RWPE2 (cell line): ENCODE measurements at regions not wholly inside any gene's neighbourhood (a gene's known extent, or its start where the extent isn't known, plus 50 kb on each side); places are given as distances from the start of the nearest gene placed in this dataset.

Source experiments
- ATAC-seq: fragments of 200-7000 bp; cut with Tn5 transposase; 3 replicates; pipeline ENCODE4 v1.9.1; 2021; ENCODE audit warnings: low read depth
- DNase-seq: peaks from one replicate; pipeline ENCODE4 v3.0.0-alpha.2; 2020; ENCODE audit warnings: low spot score
- H3K27ac ChIP-seq: fragments of 450-650 bp; 2 replicates; pipeline ENCODE4 v1.5.1; 2017; ENCODE audit warnings: mild to moderate bottlenecking; ENCODE audit not compliant: poor library complexity, severe bottlenecking
- H3K27me3 ChIP-seq: fragments of 250-450 bp; sonication (Bioruptor Pico); 2 replicates; pipeline ENCODE4 v1.5.1; 2021; ENCODE audit warnings: mild to moderate bottlenecking, moderate library complexity; ENCODE audit not compliant: insufficient read depth, poor library complexity, severe bottlenecking
- H3K36me3 ChIP-seq: fragments of 250-450 bp; sonication (Bioruptor Pico); 2 replicates; pipeline ENCODE4 v1.5.1; 2020; ENCODE audit warnings: low read depth, mild to moderate bottlenecking, moderate library complexity
- H3K4me1 ChIP-seq: fragments of 250-450 bp; sonication (Bioruptor Pico); 2 replicates; pipeline ENCODE4 v1.5.1; 2021; ENCODE audit warnings: mild to moderate bottlenecking, moderate library complexity; ENCODE audit not compliant: insufficient read depth, poor library complexity, severe bottlenecking
- H3K4me3 ChIP-seq: fragments of 250-450 bp; sonication (Bioruptor Pico); 2 replicates; pipeline ENCODE4 v1.5.1; 2021; ENCODE audit warnings: mild to moderate bottlenecking, moderate library complexity; ENCODE audit not compliant: severe bottlenecking
- H3K9me3 ChIP-seq: fragments of 250-450 bp; sonication (Bioruptor Pico); 2 replicates; pipeline ENCODE4 v1.5.1; 2021; ENCODE audit warnings: mild to moderate bottlenecking, moderate library complexity; ENCODE audit not compliant: severe bottlenecking
- TF ChIP-seq, protein P1 (sequence below): fragments of 450-650 bp; IDR thresholded peaks from one replicate; pipeline ENCODE4 v1.5.1; 2017; ENCODE audit warnings: mild to moderate bottlenecking, moderate library complexity; ENCODE audit not compliant: poor library complexity, severe bottlenecking

DNA sequence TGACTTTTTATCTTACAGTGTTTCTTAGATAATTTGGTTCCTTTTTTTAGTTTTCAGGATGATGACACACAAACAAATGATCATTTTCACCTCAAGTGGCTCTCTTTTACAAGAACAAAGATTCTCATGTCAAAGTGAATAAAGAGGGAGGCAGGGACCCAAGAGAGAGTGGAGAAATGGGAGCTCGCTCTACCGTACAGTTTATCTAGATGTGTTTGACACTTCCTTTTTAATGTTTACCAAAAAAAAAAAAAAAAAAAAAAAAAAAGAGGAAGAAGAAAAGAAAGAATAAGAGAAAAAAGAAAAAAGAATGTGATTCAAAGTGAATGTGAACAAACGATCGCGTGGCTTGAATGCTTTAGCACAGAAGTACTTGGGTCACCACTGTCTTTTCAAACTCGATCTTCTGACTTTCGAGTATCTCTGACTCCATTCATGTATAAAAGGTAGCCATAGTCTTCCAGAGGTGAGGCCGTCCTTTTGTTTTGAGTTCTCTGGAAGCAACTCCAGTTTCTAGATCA, 75.6 kb upstream of the GRXCR1 start:
- DNase-seq, result no peak

DNA sequence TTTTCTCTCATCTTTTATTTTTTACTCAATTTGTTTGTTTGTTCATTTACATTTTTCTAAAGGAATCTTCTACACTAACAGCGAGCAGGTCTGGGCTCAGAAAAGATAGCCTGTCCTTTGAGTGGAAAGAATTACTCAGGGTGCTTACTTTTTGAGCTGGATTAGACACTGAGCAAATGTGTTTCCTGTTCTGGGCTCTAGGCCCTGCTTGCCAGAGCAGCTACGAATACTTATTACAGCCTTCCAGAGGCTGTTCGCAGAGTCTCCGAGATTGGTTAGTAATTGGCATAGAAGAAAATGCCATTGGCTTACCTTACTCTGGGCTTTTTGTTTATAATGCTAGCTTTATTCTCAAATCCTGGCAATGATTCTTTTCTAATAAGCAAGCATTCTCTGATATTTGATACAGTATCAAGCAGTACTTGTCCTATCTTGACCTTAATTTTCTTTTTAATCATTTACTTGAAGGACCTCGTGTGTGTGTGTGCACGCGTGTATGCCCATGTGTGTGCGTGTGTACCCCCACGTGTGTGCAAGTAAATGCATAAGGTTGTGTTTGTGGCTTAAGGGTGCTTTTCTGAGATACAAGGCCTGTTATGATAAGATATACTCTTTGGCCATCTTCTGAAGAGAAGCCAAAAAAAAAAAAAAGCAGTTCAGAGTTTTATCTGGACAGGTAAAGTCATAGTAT, 76.2 kb upstream of the GRXCR1 start:
- ATAC-seq, result no peak
- Histone ChIP-seq H3K4me1 (no peaks in the 10 kb centered on the region), H3K27ac (no peak overlapping the region), H3K36me3 (no peaks in the 10 kb centered on the region), H3K27me3 (peaks cover 3% of the 10 kb centered on the region), H3K4me3 (no peak overlapping the region), H3K9me3 (no peaks in the 10 kb centered on the region)
- DNase-seq, result no peak
- TF ChIP-seq, protein P1, sequence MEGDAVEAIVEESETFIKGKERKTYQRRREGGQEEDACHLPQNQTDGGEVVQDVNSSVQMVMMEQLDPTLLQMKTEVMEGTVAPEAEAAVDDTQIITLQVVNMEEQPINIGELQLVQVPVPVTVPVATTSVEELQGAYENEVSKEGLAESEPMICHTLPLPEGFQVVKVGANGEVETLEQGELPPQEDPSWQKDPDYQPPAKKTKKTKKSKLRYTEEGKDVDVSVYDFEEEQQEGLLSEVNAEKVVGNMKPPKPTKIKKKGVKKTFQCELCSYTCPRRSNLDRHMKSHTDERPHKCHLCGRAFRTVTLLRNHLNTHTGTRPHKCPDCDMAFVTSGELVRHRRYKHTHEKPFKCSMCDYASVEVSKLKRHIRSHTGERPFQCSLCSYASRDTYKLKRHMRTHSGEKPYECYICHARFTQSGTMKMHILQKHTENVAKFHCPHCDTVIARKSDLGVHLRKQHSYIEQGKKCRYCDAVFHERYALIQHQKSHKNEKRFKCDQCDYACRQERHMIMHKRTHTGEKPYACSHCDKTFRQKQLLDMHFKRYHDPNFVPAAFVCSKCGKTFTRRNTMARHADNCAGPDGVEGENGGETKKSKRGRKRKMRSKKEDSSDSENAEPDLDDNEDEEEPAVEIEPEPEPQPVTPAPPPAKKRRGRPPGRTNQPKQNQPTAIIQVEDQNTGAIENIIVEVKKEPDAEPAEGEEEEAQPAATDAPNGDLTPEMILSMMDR, result no peak

More for the DNA sequence above, 75.6 kb upstream of the GRXCR1 start:
- Histone ChIP-seq H3K36me3 (no peaks in the 10 kb centered on the region), H3K4me1 (no peaks in the 10 kb centered on the region), H3K9me3 (no peaks in the 10 kb centered on the region), H3K27ac (no peak overlapping the region), H3K4me3 (no peak overlapping the region), H3K27me3 (peaks cover 3% of the 10 kb centered on the region)
- TF ChIP-seq, protein P1, result no peak
- ATAC-seq, result no peak

DNA sequence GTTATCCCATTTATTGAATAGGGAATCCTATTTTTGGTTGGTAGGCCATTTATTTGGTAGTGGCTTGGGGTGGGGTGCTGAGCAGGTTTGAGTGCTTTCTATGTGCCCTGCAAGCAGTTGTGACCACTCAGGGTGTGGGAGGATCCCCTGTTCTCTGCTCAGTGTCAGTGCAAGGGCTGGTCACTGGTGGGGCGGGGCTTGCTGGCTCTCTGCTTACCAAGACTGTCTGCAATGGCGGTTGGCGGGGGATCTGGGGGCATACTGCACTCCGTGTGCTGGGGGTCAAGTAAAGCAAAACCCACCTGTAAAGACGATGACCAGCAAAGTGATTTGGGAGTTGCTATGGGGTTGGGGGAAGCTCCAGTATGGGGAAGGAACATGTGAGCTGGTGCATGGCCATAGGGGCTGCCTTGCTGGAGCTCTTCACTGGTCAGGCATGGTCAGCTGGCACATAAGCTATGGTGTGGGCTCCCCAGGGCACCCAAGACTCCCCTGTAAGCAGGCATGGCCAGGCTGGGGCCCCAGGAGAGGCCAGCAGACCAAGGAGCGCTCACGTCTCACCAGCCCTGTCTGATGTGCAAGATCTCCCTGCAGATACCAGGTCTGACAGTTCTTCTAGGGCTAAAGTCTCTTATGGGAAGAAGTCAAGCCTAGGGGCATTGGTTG, 83.0 kb upstream of the GRXCR1 start:
- H3K9me3 ChIP-seq, result no peaks in the 10 kb centered on the region
- H3K27ac ChIP-seq, result no peak overlapping the region
- no peaks in the 10 kb centered on the region for H3K27me3 ChIP-seq
- TF ChIP-seq, protein P1, result no peak
- H3K36me3 ChIP-seq, result no peaks in the 10 kb centered on the region
- H3K4me1 ChIP-seq, result no peaks in the 10 kb centered on the region
- ATAC-seq (no peak), DNase-seq (no peak)
- no peak overlapping the region for H3K4me3 ChIP-seq

DNA sequence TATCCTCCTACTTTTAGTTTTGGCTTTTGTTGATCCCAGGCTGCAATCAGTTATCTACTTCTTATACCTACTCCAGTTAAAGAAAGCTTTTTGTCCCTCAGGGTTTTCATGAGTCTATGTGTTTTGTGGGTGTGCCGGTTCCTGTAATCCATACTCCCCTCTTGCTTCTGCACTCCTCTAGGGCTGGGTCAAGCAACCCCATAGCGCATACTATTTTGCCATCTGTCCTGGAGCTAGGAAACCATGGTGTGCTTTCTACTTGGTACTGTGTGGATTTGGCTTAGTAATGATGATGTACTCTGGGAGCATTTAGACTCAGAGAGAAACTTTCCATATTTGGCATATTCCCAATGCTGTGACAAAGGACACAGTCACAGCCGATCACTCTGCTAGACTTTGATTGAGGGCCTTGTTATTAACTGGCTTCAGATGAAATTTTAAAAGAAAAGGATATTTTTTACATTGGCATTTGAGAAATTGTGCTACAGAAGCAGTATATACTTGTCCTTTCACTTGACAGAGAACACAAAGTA, 86.1 kb upstream of the GRXCR1 start:
- no peak for ATAC-seq
- no peak overlapping the region for H3K27ac ChIP-seq
- H3K4me3 ChIP-seq, result no peak overlapping the region
- no peak for DNase-seq
- no peaks in the 10 kb centered on the region for H3K36me3 ChIP-seq
- TF ChIP-seq, protein P1, result no peak
- no peaks in the 10 kb centered on the region for H3K4me1 ChIP-seq
- no peaks in the 10 kb centered on the region for H3K9me3 ChIP-seq
- no peaks in the 10 kb centered on the region for H3K27me3 ChIP-seq
